ENCODE measurements at regions not wholly inside any gene's neighbourhood (a gene's known extent, or its start where the extent isn't known, plus 50 kb on each side); places are given as distances from the start of the nearest gene placed in this dataset.

DNA sequence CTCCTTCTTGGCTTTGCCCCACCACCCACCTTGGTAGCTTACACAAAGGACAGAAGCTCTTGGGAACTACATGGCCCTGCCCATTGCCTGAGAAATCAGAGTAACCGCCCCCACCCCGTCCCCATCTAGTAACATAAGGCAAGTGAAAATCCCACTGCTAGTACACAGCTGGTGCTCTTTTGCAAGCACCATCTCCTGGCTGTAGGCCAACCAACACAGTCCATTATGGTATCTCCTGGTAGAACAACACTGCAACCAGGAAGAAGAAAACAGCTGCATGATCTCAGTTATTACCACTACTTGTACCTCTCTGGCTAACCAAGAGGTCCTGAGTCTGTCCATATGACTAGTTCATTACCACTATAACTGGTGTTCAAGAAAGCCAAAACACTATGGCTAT is 841.1 kb upstream of the MANEA start:
- DNase-seq (no peak), ATAC-seq (ENCODE audit: low read depth) (no peak)
- Mint-ChIP-seq H3K9me3 (ENCODE audit: insufficient read depth) (no peaks in the 10 kb centered on the region), H3K27ac (no peak overlapping the region), H3K4me1 (no peaks in the 10 kb centered on the region), H3K4me3 (no peak overlapping the region), H3K27me3 (no peaks in the 10 kb centered on the region)
- 100% methylated on average over 2 of the region's 2 CpGs for WGBS (ENCODE audit: insufficient coverage)
- H3K79me2 ChIP-seq (ENCODE audit: control insufficient read depth, insufficient read depth, low read length), result no peaks in the 10 kb centered on the region
- no peak overlapping the region for H3K4me3 ChIP-seq (ENCODE audit: control extremely low read depth in 1 of 5, extremely low read depth in 1 of 5, insufficient read depth in 1 of 5, low read depth in 2 of 5, low read length in 4 of 5)
- H3K27me3 ChIP-seq (replicated peaks in 1 of 4; ENCODE audit: control extremely low read depth in 1 of 4, control insufficient read depth in 3 of 4, insufficient read depth in 4 of 4, low read length in 3 of 4), result no peaks in the 10 kb centered on the region
- H3K9me3 ChIP-seq (ENCODE audit: control extremely low read depth in 1 of 3, control insufficient read depth in 2 of 3, insufficient read depth in 1 of 3, low read length in 2 of 3), result no peaks in the 10 kb centered on the region
- H3K4me1 ChIP-seq (ENCODE audit: control insufficient read depth in 2 of 2, insufficient read depth in 2 of 2, low read length in 2 of 2), result no peaks in the 10 kb centered on the region
- no peak overlapping the region for H3K9ac ChIP-seq (ENCODE audit: low read length)
- H3K27ac ChIP-seq (ENCODE audit: low read length in 2 of 2), result no peak overlapping the region
- no peak overlapping the region for H3K4me2 ChIP-seq (replicated peaks; ENCODE audit: low read depth, low read length, poor library complexity, severe bottlenecking)
- H4K20me1 ChIP-seq (ENCODE audit: control insufficient read depth, insufficient read depth, low read length, poor library complexity, severe bottlenecking), result no peaks in the 10 kb centered on the region
- no peaks in the 10 kb centered on the region for H3K36me3 ChIP-seq (replicated peaks in 1 of 2; ENCODE audit: control extremely low read depth in 1 of 2, control insufficient read depth in 1 of 2, extremely low read depth in 1 of 2, insufficient read depth in 2 of 2, low read length in 1 of 2)
- ChIA-PET CTCF (no interaction called here), POLR2A (no interaction called here)
- intact Hi-C loops (cut with micrococcal nuclease), result no loop called here
- no peak overlapping the region for H2AFZ ChIP-seq (ENCODE audit: insufficient read depth, low read depth, low read length, poor library complexity, severe bottlenecking)
- TF ChIP-seq, protein P1, sequence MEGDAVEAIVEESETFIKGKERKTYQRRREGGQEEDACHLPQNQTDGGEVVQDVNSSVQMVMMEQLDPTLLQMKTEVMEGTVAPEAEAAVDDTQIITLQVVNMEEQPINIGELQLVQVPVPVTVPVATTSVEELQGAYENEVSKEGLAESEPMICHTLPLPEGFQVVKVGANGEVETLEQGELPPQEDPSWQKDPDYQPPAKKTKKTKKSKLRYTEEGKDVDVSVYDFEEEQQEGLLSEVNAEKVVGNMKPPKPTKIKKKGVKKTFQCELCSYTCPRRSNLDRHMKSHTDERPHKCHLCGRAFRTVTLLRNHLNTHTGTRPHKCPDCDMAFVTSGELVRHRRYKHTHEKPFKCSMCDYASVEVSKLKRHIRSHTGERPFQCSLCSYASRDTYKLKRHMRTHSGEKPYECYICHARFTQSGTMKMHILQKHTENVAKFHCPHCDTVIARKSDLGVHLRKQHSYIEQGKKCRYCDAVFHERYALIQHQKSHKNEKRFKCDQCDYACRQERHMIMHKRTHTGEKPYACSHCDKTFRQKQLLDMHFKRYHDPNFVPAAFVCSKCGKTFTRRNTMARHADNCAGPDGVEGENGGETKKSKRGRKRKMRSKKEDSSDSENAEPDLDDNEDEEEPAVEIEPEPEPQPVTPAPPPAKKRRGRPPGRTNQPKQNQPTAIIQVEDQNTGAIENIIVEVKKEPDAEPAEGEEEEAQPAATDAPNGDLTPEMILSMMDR (IDR thresholded peaks at IDR 0.05), result no peak
- no peak for TF ChIP-seq EZH2 (IDR thresholded peaks at IDR 0.05; ENCODE audit: borderline replicate concordance, insufficient read depth, low read depth, low read length, poor library complexity, severe bottlenecking)

DNA sequence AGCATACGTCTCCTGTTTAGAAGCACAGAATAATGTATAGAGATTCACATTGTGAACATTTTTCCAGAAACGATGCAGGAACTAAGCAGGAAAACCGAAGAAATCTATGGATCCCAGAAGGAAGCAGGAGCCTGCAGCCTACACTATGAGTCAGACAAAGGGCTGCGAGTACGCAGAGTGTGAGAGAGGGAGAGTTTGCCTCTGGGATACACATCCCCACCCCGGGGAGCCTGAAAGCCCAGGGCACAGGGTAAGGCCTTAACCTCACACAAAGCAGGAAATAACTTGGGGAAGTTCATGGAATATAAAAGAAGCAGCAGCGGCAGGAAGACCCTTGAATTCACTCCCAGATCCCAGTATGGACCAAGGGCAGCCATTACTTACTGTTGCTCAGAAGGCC is 842.1 kb upstream of the MANEA start:
- no peaks in the 10 kb centered on the region for H3K79me2 ChIP-seq (ENCODE audit: control insufficient read depth, insufficient read depth, low read length)
- CTCF ChIA-PET, result no interaction called here
- H2AFZ ChIP-seq (ENCODE audit: insufficient read depth, low read depth, low read length, poor library complexity, severe bottlenecking), result no peak overlapping the region

More for the DNA sequence above, 842.1 kb upstream of the MANEA start:
- no peak overlapping the region for H3K4me3 ChIP-seq (ENCODE audit: control extremely low read depth in 1 of 5, extremely low read depth in 1 of 5, insufficient read depth in 1 of 5, low read depth in 2 of 5, low read length in 4 of 5)
- intact Hi-C loops (cut with micrococcal nuclease), result no loop called here
- no peak for TF ChIP-seq EZH2 (IDR thresholded peaks at IDR 0.05; ENCODE audit: borderline replicate concordance, insufficient read depth, low read depth, low read length, poor library complexity, severe bottlenecking)
- TF ChIP-seq, protein P1 (IDR thresholded peaks at IDR 0.05), result no peak
- H3K4me2 ChIP-seq (replicated peaks; ENCODE audit: low read depth, low read length, poor library complexity, severe bottlenecking), result no peak overlapping the region
- POLR2A ChIA-PET, result no interaction called here
- no peaks in the 10 kb centered on the region for H3K27me3 ChIP-seq (replicated peaks in 1 of 4; ENCODE audit: control extremely low read depth in 1 of 4, control insufficient read depth in 3 of 4, insufficient read depth in 4 of 4, low read length in 3 of 4)
- Mint-ChIP-seq H3K9me3 (ENCODE audit: insufficient read depth) (no peaks in the 10 kb centered on the region), H3K27me3 (no peaks in the 10 kb centered on the region), H3K4me3 (no peak overlapping the region), H3K4me1 (no peaks in the 10 kb centered on the region), H3K27ac (no peak overlapping the region)
- H4K20me1 ChIP-seq (ENCODE audit: control insufficient read depth, insufficient read depth, low read length, poor library complexity, severe bottlenecking), result no peaks in the 10 kb centered on the region
- no peak overlapping the region for H3K27ac ChIP-seq (ENCODE audit: low read length in 2 of 2)
- DNase-seq (no peak), ATAC-seq (ENCODE audit: low read depth) (no peak)
- H3K9me3 ChIP-seq (ENCODE audit: control extremely low read depth in 1 of 3, control insufficient read depth in 2 of 3, insufficient read depth in 1 of 3, low read length in 2 of 3), result no peaks in the 10 kb centered on the region
- H3K36me3 ChIP-seq (replicated peaks in 1 of 2; ENCODE audit: control extremely low read depth in 1 of 2, control insufficient read depth in 1 of 2, extremely low read depth in 1 of 2, insufficient read depth in 2 of 2, low read length in 1 of 2), result no peaks in the 10 kb centered on the region
- 87% methylated on average over 5 of the region's 7 CpGs for WGBS (ENCODE audit: insufficient coverage)
- no peak overlapping the region for H3K9ac ChIP-seq (ENCODE audit: low read length)
- H3K4me1 ChIP-seq (ENCODE audit: control insufficient read depth in 2 of 2, insufficient read depth in 2 of 2, low read length in 2 of 2), result no peaks in the 10 kb centered on the region

All from B cell (primary cell).